ENCODE measurements at regions not wholly inside any gene's neighbourhood (a gene's known extent, or its start where the extent isn't known, plus 50 kb on each side); places are given as distances from the start of the nearest gene placed in this dataset.

DNA sequence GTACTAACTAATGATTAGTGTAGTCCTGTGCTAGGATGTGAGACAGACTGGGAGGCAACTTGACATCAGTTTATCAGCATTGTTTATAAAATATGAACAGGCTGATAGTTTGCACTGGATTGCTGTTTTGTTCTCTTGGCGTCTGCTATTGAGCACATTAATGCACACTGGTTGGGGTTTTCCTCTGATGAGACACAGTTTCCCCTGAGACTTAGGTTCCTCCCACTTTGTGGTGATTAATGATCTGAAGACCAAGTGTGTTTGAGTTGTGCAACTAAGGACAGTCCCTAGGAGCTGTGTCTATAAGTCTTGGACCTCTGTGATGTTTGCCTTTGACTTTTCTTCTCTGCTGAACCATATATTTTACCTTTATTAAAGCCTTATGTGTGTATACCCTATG lies 1015.4 kb downstream of the AMY1C start:
- TF ChIP-seq CTCF (conservative IDR thresholded peaks at IDR 0.05) (no peak), EZH2 (IDR thresholded peaks at IDR 0.05; ENCODE audit: low read depth) (no peak)

Data from PC-9 (cell line).